GM10266 (cell line): ENCODE measurements at regions not wholly inside any gene's neighbourhood (a gene's known extent, or its start where the extent isn't known, plus 50 kb on each side); places are given as distances from the start of the nearest gene placed in this dataset.
"Not testable (repeated sequence)": the region's sequence is repeated elsewhere in the genome, so short reads cannot be mapped to it uniquely, and the experiment has no call there.

Experiments used
- DNase-seq: peaks from one replicate; pipeline ENCODE4 v3.0.0; 2012; ENCODE audit errors: extremely low spot score
- TF ChIP-seq, protein P1 (sequence below): IDR thresholded peaks from 2 replicates; pipeline ENCODE4 v1.5.1; 2012; ENCODE audit warnings: mild to moderate bottlenecking, low read depth; ENCODE audit not compliant: control insufficient read depth, insufficient read depth; ENCODE audit errors: missing control alignments

DNA sequence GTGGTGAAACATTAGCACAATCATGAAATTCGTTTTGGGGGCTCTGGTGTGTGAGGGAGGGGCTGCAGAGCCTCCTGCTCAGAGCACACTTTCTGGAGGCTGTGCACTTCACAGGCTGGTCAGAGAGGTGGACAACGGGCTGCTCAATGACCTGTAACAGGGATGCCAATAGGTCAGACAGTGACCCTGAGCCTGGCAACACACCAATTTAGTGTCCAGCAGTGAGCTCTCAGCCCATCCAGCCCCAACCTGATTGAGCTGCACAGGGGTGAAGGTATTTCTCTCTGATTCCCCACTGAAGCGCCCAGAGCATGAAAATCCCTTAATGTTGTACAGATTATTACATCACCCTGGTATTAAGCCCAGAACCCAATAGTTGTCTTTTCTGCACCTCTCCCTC, 191.3 kb upstream of the ZNF32 start:
- TF ChIP-seq, protein P1, sequence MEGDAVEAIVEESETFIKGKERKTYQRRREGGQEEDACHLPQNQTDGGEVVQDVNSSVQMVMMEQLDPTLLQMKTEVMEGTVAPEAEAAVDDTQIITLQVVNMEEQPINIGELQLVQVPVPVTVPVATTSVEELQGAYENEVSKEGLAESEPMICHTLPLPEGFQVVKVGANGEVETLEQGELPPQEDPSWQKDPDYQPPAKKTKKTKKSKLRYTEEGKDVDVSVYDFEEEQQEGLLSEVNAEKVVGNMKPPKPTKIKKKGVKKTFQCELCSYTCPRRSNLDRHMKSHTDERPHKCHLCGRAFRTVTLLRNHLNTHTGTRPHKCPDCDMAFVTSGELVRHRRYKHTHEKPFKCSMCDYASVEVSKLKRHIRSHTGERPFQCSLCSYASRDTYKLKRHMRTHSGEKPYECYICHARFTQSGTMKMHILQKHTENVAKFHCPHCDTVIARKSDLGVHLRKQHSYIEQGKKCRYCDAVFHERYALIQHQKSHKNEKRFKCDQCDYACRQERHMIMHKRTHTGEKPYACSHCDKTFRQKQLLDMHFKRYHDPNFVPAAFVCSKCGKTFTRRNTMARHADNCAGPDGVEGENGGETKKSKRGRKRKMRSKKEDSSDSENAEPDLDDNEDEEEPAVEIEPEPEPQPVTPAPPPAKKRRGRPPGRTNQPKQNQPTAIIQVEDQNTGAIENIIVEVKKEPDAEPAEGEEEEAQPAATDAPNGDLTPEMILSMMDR = no peak
- no peak for DNase-seq

DNA sequence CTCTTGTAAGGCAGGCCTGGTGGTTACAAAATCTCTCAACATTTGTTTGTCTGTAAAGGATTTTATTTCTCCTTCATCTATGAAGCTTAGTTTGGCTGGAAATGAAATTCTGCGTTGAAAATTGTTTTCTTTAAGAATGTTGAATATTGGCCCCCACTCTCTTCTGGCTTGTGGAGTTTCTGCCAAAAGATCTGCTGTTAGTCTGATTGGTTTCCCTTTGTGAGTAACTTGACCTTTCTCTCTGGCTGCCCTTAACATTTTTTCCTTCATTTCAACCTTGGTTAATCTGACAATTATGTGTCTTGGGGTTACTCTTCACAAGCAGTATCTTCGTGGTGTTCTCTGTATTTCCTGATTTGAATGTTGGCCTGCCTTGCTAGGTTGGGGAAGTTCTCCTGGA, 186.1 kb upstream of the ZNF32 start:
- DNase-seq = not testable (repeated sequence)

DNA sequence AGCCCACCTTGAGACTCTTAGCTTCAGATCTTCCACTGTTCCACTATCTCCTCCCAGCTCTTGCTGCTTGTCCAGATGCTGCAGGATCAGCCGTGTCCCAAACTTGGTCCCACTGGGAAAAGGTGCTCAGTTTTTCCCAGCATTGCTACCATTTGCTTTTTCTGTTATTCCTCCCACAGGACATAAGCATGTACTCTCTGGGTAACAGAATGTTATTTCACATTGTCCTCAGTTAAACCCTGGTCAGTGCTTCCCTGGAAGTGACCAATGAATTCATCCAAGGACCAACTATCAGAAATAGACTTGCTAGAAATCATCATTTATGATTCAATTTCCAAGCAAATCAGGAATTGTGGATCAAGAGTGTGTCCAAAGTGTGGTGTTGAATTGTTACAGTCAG, 179.2 kb upstream of the ZNF32 start:
- DNase-seq = no peak
- TF ChIP-seq, protein P1 = no peak

DNA sequence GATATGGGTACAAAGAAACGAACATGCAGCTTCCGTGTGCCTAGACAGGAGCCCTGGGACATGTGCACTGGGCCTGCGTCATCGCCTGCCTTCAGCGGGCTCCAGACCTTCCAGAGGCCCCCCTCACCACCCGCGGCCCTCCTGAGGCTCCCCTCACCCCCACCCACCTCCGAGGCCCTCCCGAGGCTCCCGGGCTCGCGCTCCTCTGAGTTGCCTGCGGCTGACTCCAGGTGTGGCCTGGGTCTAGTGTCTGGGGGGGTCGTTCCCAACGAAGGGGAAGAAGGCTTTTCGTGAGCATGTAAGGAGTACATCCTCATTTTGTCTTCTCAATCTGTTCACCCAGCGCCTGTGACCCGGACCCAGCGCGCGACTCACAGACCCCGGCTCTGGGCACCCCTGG, 177.3 kb upstream of the ZNF32 start:
- TF ChIP-seq, protein P1 = no peak
- no peak for DNase-seq

DNA sequence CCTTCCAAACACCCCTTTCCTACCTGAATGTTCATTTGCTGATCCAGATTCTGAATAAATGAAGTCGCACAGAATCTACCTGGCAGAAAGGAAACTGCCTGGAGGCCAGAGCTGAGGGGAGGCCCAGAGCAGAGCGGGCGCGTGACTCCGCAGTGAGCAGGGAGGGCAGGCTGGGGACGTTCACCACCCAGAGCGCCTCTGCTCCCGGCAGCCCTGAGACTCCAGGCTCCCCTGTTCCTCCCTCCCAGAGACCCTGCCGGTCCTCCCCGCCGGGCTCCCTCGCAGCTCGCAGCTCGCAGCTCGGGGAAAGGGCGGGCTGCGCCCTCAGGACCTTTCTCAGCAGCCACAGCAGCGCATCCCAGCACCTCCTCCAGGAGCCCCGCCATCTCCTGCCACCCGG, 176.7 kb upstream of the ZNF32 start:
- DNase-seq = no peak
- TF ChIP-seq, protein P1 = no peak

DNA sequence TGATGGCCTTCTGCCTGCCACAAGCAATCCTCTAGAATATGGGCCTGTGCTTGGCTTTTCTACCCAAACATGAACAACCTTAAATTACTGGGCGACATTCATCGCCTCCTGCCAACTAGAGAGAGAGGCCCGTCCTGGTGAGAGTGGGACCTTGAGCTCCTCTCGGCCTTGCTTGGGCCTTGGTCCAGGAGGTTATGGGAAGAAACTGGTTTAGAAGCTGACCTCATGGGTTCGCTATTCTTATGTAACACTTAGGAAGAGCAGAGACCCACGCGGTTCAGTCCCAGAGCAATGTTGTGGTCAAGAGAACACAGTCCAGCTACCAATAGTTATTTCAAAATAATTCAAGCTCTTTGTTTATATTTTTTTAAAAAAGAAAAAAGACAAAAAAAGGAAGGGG, 176.3 kb upstream of the ZNF32 start:
- no peak for DNase-seq
- TF ChIP-seq, protein P1 = no peak

DNA sequence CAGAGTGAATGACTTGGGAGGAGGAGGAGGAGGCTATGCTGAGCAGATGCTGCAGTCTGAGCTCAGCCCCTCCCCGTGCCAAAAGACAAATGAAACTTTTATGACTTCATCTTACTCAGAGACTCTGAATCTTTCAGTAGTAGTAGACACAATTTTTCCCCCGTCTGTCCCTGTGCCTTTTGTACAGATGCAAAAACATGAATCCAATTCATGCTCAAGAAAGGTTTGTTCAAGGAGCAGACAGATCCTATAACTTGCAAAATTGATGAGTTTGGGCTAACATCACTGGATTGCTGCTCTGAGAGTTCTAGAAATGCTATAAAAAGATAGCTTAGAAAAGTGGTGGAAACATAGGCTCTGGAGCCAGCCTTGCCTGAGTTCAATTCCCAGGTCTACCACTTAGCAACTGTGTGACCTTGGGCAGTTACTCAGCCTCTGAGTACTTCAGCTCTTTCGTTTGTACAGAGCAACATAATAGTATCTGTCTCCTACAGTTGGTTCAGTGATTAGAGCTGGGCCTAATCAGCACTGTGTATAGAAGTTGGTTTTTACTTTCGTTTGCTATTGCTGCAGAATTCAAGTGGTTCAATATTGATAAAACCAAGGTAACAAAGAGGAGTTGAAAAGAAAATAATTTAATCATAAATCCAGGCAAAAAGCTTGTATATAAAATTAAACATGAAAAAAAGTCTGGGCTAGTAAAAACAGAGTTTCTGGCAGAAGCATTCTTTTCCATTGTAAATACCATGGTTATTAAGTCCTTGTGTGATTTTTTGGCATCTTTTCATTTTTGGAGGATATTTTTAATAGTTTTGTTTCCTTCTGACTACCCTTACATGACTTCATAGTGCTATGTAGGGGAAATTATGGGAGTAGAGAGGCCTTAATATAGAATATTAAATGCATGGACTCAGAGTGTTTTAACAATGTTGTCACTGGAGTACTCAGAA, 174.2 kb upstream of the ZNF32 start:
- DNase-seq = no peak
- TF ChIP-seq, protein P1 = no peak
